ENCODE measurements at regions not wholly inside any gene's neighbourhood (a gene's known extent, or its start where the extent isn't known, plus 50 kb on each side); places are given as distances from the start of the nearest gene placed in this dataset.
"Not testable (repeated sequence)": the region's sequence is repeated elsewhere in the genome, so short reads cannot be mapped to it uniquely, and the experiment has no call there.

GRCh38 chr22:26090821-26091220 is 78.4 kb upstream of the SEZ6L start:
- Mint-ChIP-seq H3K36me3 (ENCODE audit: low read depth) (no peaks in the 10 kb centered on the region), H3K9me3 (peaks cover 9% of the 10 kb centered on the region), H3K4me1 (no peaks in the 10 kb centered on the region), H3K27me3 (ENCODE audit: insufficient read depth) (peaks cover under 1% of the 10 kb centered on the region), H3K27ac (no peak overlapping the region), H3K4me3 (no peak overlapping the region)
- Histone ChIP-seq H3K9ac (ENCODE audit: extremely low read depth, low read length, poor library complexity, severe bottlenecking) (no peak overlapping the region), H3K9me3 (ENCODE audit: control insufficient read depth, low read length) (peaks cover 9% of the 10 kb centered on the region), H3K4me3 (ENCODE audit: low read length) (no peak overlapping the region), H3K27ac (ENCODE audit: low read depth, low read length) (no peak overlapping the region), H3K27me3 (ENCODE audit: control insufficient read depth, insufficient read depth, low read length, poor library complexity, severe bottlenecking) (no peaks in the 10 kb centered on the region), H3K4me1 (ENCODE audit: control insufficient read depth, insufficient read depth, low read length) (no peaks in the 10 kb centered on the region), H3K36me3 (ENCODE audit: control insufficient read depth, insufficient read depth, low read length) (no peaks in the 10 kb centered on the region)
- TF ChIP-seq, protein P1, sequence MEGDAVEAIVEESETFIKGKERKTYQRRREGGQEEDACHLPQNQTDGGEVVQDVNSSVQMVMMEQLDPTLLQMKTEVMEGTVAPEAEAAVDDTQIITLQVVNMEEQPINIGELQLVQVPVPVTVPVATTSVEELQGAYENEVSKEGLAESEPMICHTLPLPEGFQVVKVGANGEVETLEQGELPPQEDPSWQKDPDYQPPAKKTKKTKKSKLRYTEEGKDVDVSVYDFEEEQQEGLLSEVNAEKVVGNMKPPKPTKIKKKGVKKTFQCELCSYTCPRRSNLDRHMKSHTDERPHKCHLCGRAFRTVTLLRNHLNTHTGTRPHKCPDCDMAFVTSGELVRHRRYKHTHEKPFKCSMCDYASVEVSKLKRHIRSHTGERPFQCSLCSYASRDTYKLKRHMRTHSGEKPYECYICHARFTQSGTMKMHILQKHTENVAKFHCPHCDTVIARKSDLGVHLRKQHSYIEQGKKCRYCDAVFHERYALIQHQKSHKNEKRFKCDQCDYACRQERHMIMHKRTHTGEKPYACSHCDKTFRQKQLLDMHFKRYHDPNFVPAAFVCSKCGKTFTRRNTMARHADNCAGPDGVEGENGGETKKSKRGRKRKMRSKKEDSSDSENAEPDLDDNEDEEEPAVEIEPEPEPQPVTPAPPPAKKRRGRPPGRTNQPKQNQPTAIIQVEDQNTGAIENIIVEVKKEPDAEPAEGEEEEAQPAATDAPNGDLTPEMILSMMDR (conservative IDR thresholded peaks at IDR 0.05): no peak
- no peak for DNase-seq
- whole genome bisulfite sequencing, 2 experiments (ENCODE audit: insufficient coverage in 1 of 2, insufficient read length in 1 of 2): 92 to 95% methylated on average over 5 to 6 of the region's 6 CpGs

DNA sequence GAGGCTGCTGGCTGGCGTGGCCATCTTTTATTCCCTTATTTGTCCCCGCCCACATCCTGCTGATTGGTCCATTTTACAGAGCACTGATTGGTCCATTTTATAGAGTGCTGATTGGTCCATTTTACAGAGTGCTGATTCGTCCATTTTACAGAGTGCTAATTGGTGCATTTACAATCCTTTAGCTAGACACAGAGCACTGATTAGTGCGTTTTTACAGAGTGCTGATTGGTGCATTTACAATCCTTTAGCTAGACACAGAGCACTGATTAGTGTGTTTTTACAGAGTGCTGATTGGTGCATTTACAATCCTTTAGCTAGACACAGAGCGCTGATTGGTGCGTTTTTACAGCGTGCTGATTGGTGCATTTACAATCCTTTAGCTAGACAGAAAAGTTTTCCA is 74.8 kb upstream of the SEZ6L start:
- not testable (repeated sequence) for H3K4me3 ChIP-seq (ENCODE audit: low read length); H3K9ac ChIP-seq (ENCODE audit: extremely low read depth, low read length, poor library complexity, severe bottlenecking); DNase-seq; H3K4me1 Mint-ChIP-seq; H3K27ac ChIP-seq (ENCODE audit: low read depth, low read length); H3K27me3 ChIP-seq (ENCODE audit: control insufficient read depth, insufficient read depth, low read length, poor library complexity, severe bottlenecking); H3K4me3 Mint-ChIP-seq; H3K27me3 Mint-ChIP-seq (ENCODE audit: insufficient read depth); H3K27ac Mint-ChIP-seq; H3K36me3 ChIP-seq (ENCODE audit: control insufficient read depth, insufficient read depth, low read length); H3K4me1 ChIP-seq (ENCODE audit: control insufficient read depth, insufficient read depth, low read length); H3K36me3 Mint-ChIP-seq (ENCODE audit: low read depth); H3K9me3 ChIP-seq (ENCODE audit: control insufficient read depth, low read length)
- H3K9me3 Mint-ChIP-seq: peaks cover 13% of the 10 kb centered on the region
- 91 to 94% methylated on average over 6 to 7 of the region's 7 CpGs for WGBS, 2 experiments (ENCODE audit: insufficient coverage in 1 of 2, insufficient read length in 1 of 2)

- H3K27me3 Mint-ChIP-seq (ENCODE audit: insufficient read depth): no peaks in the 10 kb centered on the region
- H3K9me3 Mint-ChIP-seq: peaks cover 13% of the 10 kb centered on the region
- TF ChIP-seq, protein P1 (conservative IDR thresholded peaks at IDR 0.05): no peak
- no peak overlapping the region for H3K4me3 ChIP-seq (ENCODE audit: low read length)
- H3K9me3 ChIP-seq (ENCODE audit: control insufficient read depth, low read length): peaks cover 9% of the 10 kb centered on the region
- H3K4me3 Mint-ChIP-seq: no peak overlapping the region
- H3K27me3 ChIP-seq (ENCODE audit: control insufficient read depth, insufficient read depth, low read length, poor library complexity, severe bottlenecking): no peaks in the 10 kb centered on the region
- H3K36me3 ChIP-seq (ENCODE audit: control insufficient read depth, insufficient read depth, low read length): no peaks in the 10 kb centered on the region
- H3K9ac ChIP-seq (ENCODE audit: extremely low read depth, low read length, poor library complexity, severe bottlenecking): no peak overlapping the region
- no peaks in the 10 kb centered on the region for H3K36me3 Mint-ChIP-seq (ENCODE audit: low read depth)
- peaks cover 4% of the 10 kb centered on the region for H3K4me1 Mint-ChIP-seq
- DNase-seq: no peak
- no peaks in the 10 kb centered on the region for H3K4me1 ChIP-seq (ENCODE audit: control insufficient read depth, insufficient read depth, low read length)
- no peak overlapping the region for H3K27ac Mint-ChIP-seq
- H3K27ac ChIP-seq (ENCODE audit: low read depth, low read length): no peak overlapping the region
- 95 to 98% methylated on average over 6 to 8 of the region's 8 CpGs for WGBS, 2 experiments (ENCODE audit: insufficient coverage in 1 of 2, insufficient read length in 1 of 2)
Measured at GRCh38 chr22:26095256-26095956, 73.9 kb upstream of the SEZ6L start.

DNA sequence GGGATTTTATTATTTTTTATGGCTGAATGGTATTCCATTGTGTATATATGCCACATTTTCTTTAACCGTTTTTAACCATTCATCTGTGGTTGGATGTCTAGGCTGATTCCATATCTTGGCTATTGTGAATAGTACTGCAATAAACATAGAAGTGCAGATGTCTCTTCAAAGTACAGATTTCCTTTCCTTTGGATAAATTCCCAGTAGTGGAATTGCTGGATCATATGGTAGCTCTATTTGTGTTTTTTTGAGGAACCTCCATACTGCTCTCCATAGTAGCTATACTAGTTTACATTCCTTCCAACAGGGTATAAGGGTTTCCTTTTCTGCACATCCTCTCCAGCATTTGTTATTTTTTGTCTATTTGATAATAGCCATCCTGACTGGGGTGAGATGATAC is 71.9 kb upstream of the SEZ6L start:
- H3K9me3 Mint-ChIP-seq: peaks cover 13% of the 10 kb centered on the region
- Histone ChIP-seq H3K27me3 (ENCODE audit: control insufficient read depth, insufficient read depth, low read length, poor library complexity, severe bottlenecking) (no peaks in the 10 kb centered on the region), H3K9ac (ENCODE audit: extremely low read depth, low read length, poor library complexity, severe bottlenecking) (no peak overlapping the region), H3K36me3 (ENCODE audit: control insufficient read depth, insufficient read depth, low read length) (no peaks in the 10 kb centered on the region), H3K27ac (ENCODE audit: low read depth, low read length) (no peak overlapping the region), H3K4me3 (ENCODE audit: low read length) (no peak overlapping the region), H3K9me3 (ENCODE audit: control insufficient read depth, low read length) (peaks cover 9% of the 10 kb centered on the region), H3K4me1 (ENCODE audit: control insufficient read depth, insufficient read depth, low read length) (no peaks in the 10 kb centered on the region)
- H3K36me3 Mint-ChIP-seq (ENCODE audit: low read depth): no peaks in the 10 kb centered on the region
- 89% methylated on average over 1 of the region's 1 CpG; no CpG with 5 or more reads in 1 of the 2 experiments for WGBS, 2 experiments (ENCODE audit: insufficient coverage in 1 of 2, insufficient read length in 1 of 2)
- TF ChIP-seq, protein P1 (conservative IDR thresholded peaks at IDR 0.05): no peak
- DNase-seq: no peak
- no peak overlapping the region for H3K27ac Mint-ChIP-seq
- no peak overlapping the region for H3K4me3 Mint-ChIP-seq
- H3K4me1 Mint-ChIP-seq: peaks cover 7% of the 10 kb centered on the region
- no peaks in the 10 kb centered on the region for H3K27me3 Mint-ChIP-seq (ENCODE audit: insufficient read depth)
